Mesenchymal stem cell (in vitro differentiated cells and primary cell): ENCODE measurements at regions not wholly inside any gene's neighbourhood (a gene's known extent, or its start where the extent isn't known, plus 50 kb on each side); places are given as distances from the start of the nearest gene placed in this dataset.

Source experiments
- DNase-seq: peaks from one replicate; pipeline ENCODE4 v3.0.0-alpha.2; 2013
- H2AFZ ChIP-seq: one replicate; pipeline ENCODE4 v1.6.1; 2013; ENCODE audit warnings: low read depth, mild to moderate bottlenecking, control low read depth, inconsistent platforms, low read length, moderate library complexity
- H2AK5ac ChIP-seq: 2 replicates; pipeline ENCODE4 v1.6.1; 2013; ENCODE audit warnings: low read length, moderate library complexity, mild to moderate bottlenecking, inconsistent platforms; ENCODE audit not compliant: severe bottlenecking
- H2BK120ac ChIP-seq: one replicate; pipeline ENCODE4 v1.6.1; 2013; ENCODE audit warnings: low read depth, mild to moderate bottlenecking, inconsistent platforms, low read length, moderate library complexity
- H2BK12ac ChIP-seq, 2 experiments: one replicate each; pipeline ENCODE4 v1.6.1; 2013; ENCODE audit warnings: inconsistent platforms in 2 of 2, low read length in 2 of 2, mild to moderate bottlenecking in 2 of 2, moderate library complexity in 2 of 2, control low read depth in 1 of 2
- H2BK15ac ChIP-seq: one replicate; pipeline ENCODE4 v1.6.1; 2013; ENCODE audit warnings: mild to moderate bottlenecking, low read depth, inconsistent platforms; ENCODE audit not compliant: poor library complexity, severe bottlenecking
- H2BK5ac ChIP-seq: 2 replicates; pipeline ENCODE4 v1.6.1; 2013; ENCODE audit warnings: low read depth, mild to moderate bottlenecking, low read length, control low read depth, inconsistent platforms; ENCODE audit not compliant: poor library complexity, severe bottlenecking
- H3K14ac ChIP-seq, 2 experiments: one replicate each; pipeline ENCODE4 v1.6.1; 2013; ENCODE audit warnings: inconsistent platforms in 2 of 2, low read length in 2 of 2, control low read depth in 1 of 2, mild to moderate bottlenecking in 1 of 2, moderate library complexity in 1 of 2
- H3K18ac ChIP-seq, 2 experiments: one replicate each; pipeline ENCODE4 v1.6.1; 2013; ENCODE audit warnings: inconsistent platforms in 2 of 2, low read length in 2 of 2, control low read depth in 1 of 2, low read depth in 1 of 2, mild to moderate bottlenecking in 1 of 2
- H3K23ac ChIP-seq, 2 experiments: one replicate each; pipeline ENCODE4 v1.6.1; 2013; ENCODE audit warnings: inconsistent platforms in 2 of 2, low read length in 2 of 2, mild to moderate bottlenecking in 2 of 2, moderate library complexity in 2 of 2, control low read depth in 1 of 2
- H3K27ac ChIP-seq: 2 replicates; pipeline ENCODE4 v1.5.1; 2013; ENCODE audit warnings: mild to moderate bottlenecking, moderate library complexity, low read length, control low read depth, inconsistent platforms; ENCODE audit not compliant: poor library complexity, severe bottlenecking
- H3K27me3 ChIP-seq, 2 experiments: 2 replicates each; pipeline versions ENCODE4 v1.6.1 to v1.7.0; 2013; ENCODE audit warnings: low read length in 2 of 2, mild to moderate bottlenecking in 2 of 2, moderate library complexity in 2 of 2, control low read depth in 1 of 2, inconsistent platforms in 1 of 2; ENCODE audit not compliant: control insufficient read depth in 1 of 2, insufficient read depth in 1 of 2
- H3K36me3 ChIP-seq, 2 experiments: 2 replicates each; pipeline versions ENCODE4 v1.6.1 to v1.7.0; 2013; ENCODE audit warnings: low read length in 2 of 2, control low read depth in 1 of 2, inconsistent platforms in 1 of 2, low read depth in 1 of 2, mild to moderate bottlenecking in 1 of 2; ENCODE audit not compliant: insufficient read depth in 2 of 2, control insufficient read depth in 1 of 2
- H3K4ac ChIP-seq, 2 experiments: one replicate each; pipeline ENCODE4 v1.6.1; 2013; ENCODE audit warnings: inconsistent platforms in 2 of 2, low read length in 2 of 2, mild to moderate bottlenecking in 2 of 2, moderate library complexity in 2 of 2, control low read depth in 1 of 2, low read depth in 1 of 2
- H3K4me1 ChIP-seq: 2 replicates; pipeline ENCODE4 v1.6.1; 2013; ENCODE audit warnings: low read depth, low read length, control low read depth; ENCODE audit not compliant: control insufficient read depth, insufficient read depth
- H3K4me2 ChIP-seq: 2 replicates; pipeline ENCODE4 v1.6.1; 2013; ENCODE audit warnings: low read length, mild to moderate bottlenecking, inconsistent platforms; ENCODE audit not compliant: poor library complexity, severe bottlenecking
- H3K4me3 ChIP-seq, 2 experiments: 2 replicates each; pipeline versions ENCODE4 v1.5.1 to v1.7.0; 2013; ENCODE audit warnings: low read length in 2 of 2, mild to moderate bottlenecking in 2 of 2, control low read depth in 1 of 2, low read depth in 1 of 2; ENCODE audit not compliant: insufficient read depth in 1 of 2
- H3K79me1 ChIP-seq: replicated peaks from 2 replicates; pipeline ENCODE4 v1.6.1; 2013; ENCODE audit warnings: mild to moderate bottlenecking, control low read depth, low read length, inconsistent platforms; ENCODE audit not compliant: poor library complexity, severe bottlenecking
- H3K9ac ChIP-seq: 2 replicates; pipeline ENCODE4 v1.7.0; 2013; ENCODE audit warnings: mild to moderate bottlenecking, low read length, moderate library complexity
- H3K9me3 ChIP-seq: 2 replicates; pipeline ENCODE4 v1.7.0; 2013; ENCODE audit warnings: mild to moderate bottlenecking, low read length; ENCODE audit not compliant: control insufficient read depth
- H4K8ac ChIP-seq: one replicate; pipeline ENCODE4 v1.6.1; 2013; ENCODE audit warnings: inconsistent platforms, mild to moderate bottlenecking, low read length, moderate library complexity
- H4K91ac ChIP-seq: one replicate; pipeline ENCODE4 v1.6.1; 2013; ENCODE audit warnings: mild to moderate bottlenecking, low read length, inconsistent platforms
- WGBS: methylation state at CpG from one replicate; pipeline ENCODE4 v1.1.7; 2013; ENCODE audit warnings: mixed read lengths; 5-methylcytosine and 5-hydroxymethylcytosine counted together

DNA sequence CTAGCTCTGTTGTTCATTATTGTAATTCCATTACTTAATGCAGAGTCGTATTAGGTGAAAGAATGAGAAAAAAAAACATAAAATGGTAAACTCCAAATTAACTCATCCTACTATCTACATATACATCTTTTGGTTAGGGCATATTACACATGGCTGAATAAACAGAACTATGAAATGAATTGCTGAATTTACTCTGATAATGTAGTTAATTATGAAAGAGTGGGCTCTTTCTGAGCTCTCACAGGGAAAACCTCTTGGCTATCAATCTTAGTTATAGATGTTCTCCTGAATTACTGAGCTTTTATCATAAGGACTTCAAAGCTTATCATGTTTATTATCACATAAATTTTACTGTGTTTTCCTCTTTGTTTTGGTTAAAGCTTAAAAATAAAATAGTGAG is 798.5 kb upstream of the MDGA2 start:
- H3K4me3 ChIP-seq: no peak overlapping the region
- H3K27me3 ChIP-seq: no peaks in the 10 kb centered on the region
- H3K9me3 ChIP-seq: peaks cover 22% of the 10 kb centered on the region
- H2AFZ ChIP-seq: no peak overlapping the region
- no peak overlapping the region for H2BK15ac ChIP-seq
- H3K18ac ChIP-seq: no peak overlapping the region
- no peak overlapping the region for H2AK5ac ChIP-seq
- H4K8ac ChIP-seq: no peak overlapping the region
- no peaks in the 10 kb centered on the region for H3K79me1 ChIP-seq
- no peak overlapping the region for H2BK120ac ChIP-seq
- no peak overlapping the region for H3K14ac ChIP-seq
- no peak overlapping the region for H4K91ac ChIP-seq
- H2BK5ac ChIP-seq: no peak overlapping the region
- no peak overlapping the region for H3K27ac ChIP-seq
- H3K23ac ChIP-seq: no peak overlapping the region
- no peak overlapping the region for H3K4ac ChIP-seq
- no CpG with 5 or more reads among the region's 1 CpG for WGBS
- no peak overlapping the region for H2BK12ac ChIP-seq
- no peak for DNase-seq
- no peak overlapping the region for H3K4me2 ChIP-seq
- H3K36me3 ChIP-seq: no peaks in the 10 kb centered on the region
- no peaks in the 10 kb centered on the region for H3K4me1 ChIP-seq
- H3K9ac ChIP-seq: no peak overlapping the region

DNA sequence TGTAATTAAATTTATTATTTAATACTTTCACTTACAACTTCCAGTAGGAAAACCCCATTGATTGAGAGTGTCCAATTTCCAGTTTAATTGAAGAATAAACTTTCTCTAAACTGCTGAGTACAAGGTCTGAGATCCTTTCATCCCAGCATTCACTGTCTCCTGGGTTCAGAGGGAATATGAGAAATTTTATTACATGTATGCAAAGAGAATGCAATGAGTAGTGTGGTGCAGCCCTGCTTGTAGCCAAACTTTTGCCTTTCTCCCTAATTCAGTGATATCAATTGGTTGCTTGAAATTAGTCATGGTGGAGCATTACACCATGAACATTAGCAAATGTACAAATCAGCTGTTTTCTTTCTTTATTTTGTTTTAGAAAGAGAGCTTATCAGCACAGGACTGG is 780.6 kb upstream of the MDGA2 start:
- Histone ChIP-seq H2BK15ac (no peak overlapping the region), H3K4me1 (no peaks in the 10 kb centered on the region), H2AK5ac (no peak overlapping the region), H2BK5ac (no peak overlapping the region), H3K14ac (no peak overlapping the region), H3K4ac (no peak overlapping the region), H2BK120ac (no peak overlapping the region), H3K4me3 (no peak overlapping the region), H3K27ac (no peak overlapping the region), H3K36me3 (no peaks in the 10 kb centered on the region), H3K23ac (no peak overlapping the region), H3K18ac (no peak overlapping the region), H3K9me3 (no peaks in the 10 kb centered on the region), H2BK12ac (no peak overlapping the region), H2AFZ (no peak overlapping the region), H4K91ac (no peak overlapping the region), H3K4me2 (no peak overlapping the region), H3K79me1 (no peaks in the 10 kb centered on the region), H3K9ac (no peak overlapping the region), H4K8ac (no peak overlapping the region), H3K27me3 (no peaks in the 10 kb centered on the region)
- DNase-seq: no peak

- H2BK12ac ChIP-seq: no peak overlapping the region
- no peak overlapping the region for H3K14ac ChIP-seq
- no peak overlapping the region for H2BK15ac ChIP-seq
- no peak overlapping the region for H2BK5ac ChIP-seq
- no peak overlapping the region for H2AK5ac ChIP-seq
- DNase-seq: no peak
- no CpG with 5 or more reads among the region's 2 CpGs for WGBS
- H3K4me3 ChIP-seq: no peak overlapping the region
- no peak overlapping the region for H3K18ac ChIP-seq
- H4K8ac ChIP-seq: no peak overlapping the region
- H3K23ac ChIP-seq: no peak overlapping the region
- H3K27ac ChIP-seq: no peak overlapping the region
- H3K36me3 ChIP-seq: no peaks in the 10 kb centered on the region
- H3K79me1 ChIP-seq: no peaks in the 10 kb centered on the region
- H2AFZ ChIP-seq: no peak overlapping the region
- no peaks in the 10 kb centered on the region for H3K9me3 ChIP-seq
- no peak overlapping the region for H2BK120ac ChIP-seq
- H3K4me1 ChIP-seq: no peaks in the 10 kb centered on the region
- H3K4me2 ChIP-seq: no peak overlapping the region
- no peak overlapping the region for H4K91ac ChIP-seq
- no peak overlapping the region for H3K4ac ChIP-seq
- no peak overlapping the region for H3K9ac ChIP-seq
- no peaks in the 10 kb centered on the region for H3K27me3 ChIP-seq
Measured at GRCh38 chr14:48454887-48455286, 779.5 kb upstream of the MDGA2 start.

DNA sequence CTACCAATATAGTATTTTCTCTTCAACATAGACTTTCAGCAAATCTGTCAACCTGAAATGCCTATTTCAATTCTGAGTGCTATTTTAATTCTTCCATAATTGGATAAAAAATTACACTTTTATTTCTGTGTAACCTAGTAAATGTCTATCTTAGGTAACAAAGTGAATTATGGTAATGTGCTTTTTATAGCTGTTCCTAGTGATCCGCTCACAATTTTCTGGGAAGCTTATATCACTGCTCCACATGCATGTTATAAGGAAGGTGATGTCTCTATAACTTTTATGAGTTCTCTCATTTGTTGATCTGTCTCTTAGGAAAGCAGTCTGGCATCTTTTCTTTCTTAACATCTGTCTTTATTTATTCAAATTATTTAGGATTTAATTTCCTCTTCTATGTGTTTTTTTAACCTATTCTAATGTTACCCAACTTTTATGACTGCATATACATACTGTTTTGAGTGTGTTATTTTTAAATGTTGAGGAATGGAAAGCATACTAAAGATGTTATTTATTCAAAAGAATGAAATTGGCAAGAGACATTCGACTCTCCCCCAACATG is 777.1 kb upstream of the MDGA2 start:
- no peak overlapping the region for H3K4me3 ChIP-seq
- WGBS: 92% methylated on average over 2 of the region's 2 CpGs
- H3K9me3 ChIP-seq: no peaks in the 10 kb centered on the region
- no peak overlapping the region for H3K4me2 ChIP-seq
- H3K18ac ChIP-seq: no peak overlapping the region
- no peaks in the 10 kb centered on the region for H3K79me1 ChIP-seq
- no peak overlapping the region for H2BK12ac ChIP-seq
- H3K36me3 ChIP-seq: no peaks in the 10 kb centered on the region
- no peaks in the 10 kb centered on the region for H3K4me1 ChIP-seq
- no peak overlapping the region for H3K27ac ChIP-seq
- H4K8ac ChIP-seq: no peak overlapping the region
- no peak overlapping the region for H2BK120ac ChIP-seq
- H2BK5ac ChIP-seq: no peak overlapping the region
- H4K91ac ChIP-seq: no peak overlapping the region
- H3K14ac ChIP-seq: no peak overlapping the region
- H2AK5ac ChIP-seq: no peak overlapping the region
- H3K27me3 ChIP-seq: no peaks in the 10 kb centered on the region
- H3K9ac ChIP-seq: no peak overlapping the region
- H2BK15ac ChIP-seq: no peak overlapping the region
- no peak overlapping the region for H2AFZ ChIP-seq
- DNase-seq: no peak
- H3K4ac ChIP-seq: no peak overlapping the region
- no peak overlapping the region for H3K23ac ChIP-seq
